Breast epithelium (tissue), 4 donors: ENCODE measurements at regions not wholly inside any gene's neighbourhood (a gene's known extent, or its start where the extent isn't known, plus 50 kb on each side); places are given as distances from the start of the nearest gene placed in this dataset.

Experiments
- DNase-seq, 2 donors: peaks; one replicate each; pipeline ENCODE4 v3.0.0-alpha.2; 2019; ENCODE audit warnings: low spot score in 2 of 2
- H3K27ac ChIP-seq, 2 donors: fragments of 200-600 bp; sonication (generic) in 1 of 2; one replicate each; pipeline ENCODE4 v1.5.1; 2016 to 2019; ENCODE audit warnings: mild to moderate bottlenecking in 1 of 2
- H3K27me3 ChIP-seq, 2 donors: fragments of 200-600 bp; sonication (generic) in 1 of 2; one replicate each; pipeline versions ENCODE4 v1.5.1 to v1.6.0; 2017 to 2019; ENCODE audit warnings: control low read depth in 1 of 2, mild to moderate bottlenecking in 1 of 2
- H3K36me3 ChIP-seq: fragments of 200-600 bp; one replicate; pipeline ENCODE4 v1.5.1; 2019
- H3K4me1 ChIP-seq, 2 donors: fragments of 200-600 bp; sonication (generic); one replicate each; pipeline ENCODE4 v1.5.1; 2016 to 2019; ENCODE audit warnings: control low read depth in 1 of 2
- H3K4me3 ChIP-seq, 3 donors: fragments of 200-600 bp; sonication (generic); 1 replicate in 2 of 3; 2 replicates in 1 of 3; pipeline ENCODE4 v1.5.1; 2016 to 2019; ENCODE audit warnings: mild to moderate bottlenecking in 3 of 3, moderate library complexity in 2 of 3
- H3K9me3 ChIP-seq, 2 donors: fragments of 200-600 bp; sonication (generic) in 1 of 2; one replicate each; pipeline ENCODE4 v1.5.1; 2016 to 2019; ENCODE audit warnings: control low read depth in 1 of 2
- POLR2A ChIP-seq: fragments of 450-650 bp; IDR thresholded peaks from one replicate; pipeline ENCODE4 v1.6.1; 2016; ENCODE audit warnings: antibody characterized with exemption, mild to moderate bottlenecking, moderate library complexity
- POLR2AphosphoS5 ChIP-seq, 3 donors: sonication (generic); formaldehyde crosslinking; IDR thresholded peaks; one replicate each; pipeline ENCODE4 v1.6.1; 2017; ENCODE audit warnings: antibody characterized with exemption in 3 of 3
- intact Hi-C: fragments of 100-400 bp; cut with DNase I; formaldehyde crosslinking; loops from one replicate; pipeline ENCODE4 v1.15.1; 2023; ENCODE audit warnings: low total_unique reads
- TF ChIP-seq, protein P1 (sequence below), 3 donors: fragments of 450-650 bp; IDR thresholded peaks; one replicate each; pipeline ENCODE4 v1.5.1; 2016 to 2017; ENCODE audit warnings: antibody characterized with exemption in 3 of 3, mild to moderate bottlenecking in 3 of 3, moderate library complexity in 3 of 3

DNA sequence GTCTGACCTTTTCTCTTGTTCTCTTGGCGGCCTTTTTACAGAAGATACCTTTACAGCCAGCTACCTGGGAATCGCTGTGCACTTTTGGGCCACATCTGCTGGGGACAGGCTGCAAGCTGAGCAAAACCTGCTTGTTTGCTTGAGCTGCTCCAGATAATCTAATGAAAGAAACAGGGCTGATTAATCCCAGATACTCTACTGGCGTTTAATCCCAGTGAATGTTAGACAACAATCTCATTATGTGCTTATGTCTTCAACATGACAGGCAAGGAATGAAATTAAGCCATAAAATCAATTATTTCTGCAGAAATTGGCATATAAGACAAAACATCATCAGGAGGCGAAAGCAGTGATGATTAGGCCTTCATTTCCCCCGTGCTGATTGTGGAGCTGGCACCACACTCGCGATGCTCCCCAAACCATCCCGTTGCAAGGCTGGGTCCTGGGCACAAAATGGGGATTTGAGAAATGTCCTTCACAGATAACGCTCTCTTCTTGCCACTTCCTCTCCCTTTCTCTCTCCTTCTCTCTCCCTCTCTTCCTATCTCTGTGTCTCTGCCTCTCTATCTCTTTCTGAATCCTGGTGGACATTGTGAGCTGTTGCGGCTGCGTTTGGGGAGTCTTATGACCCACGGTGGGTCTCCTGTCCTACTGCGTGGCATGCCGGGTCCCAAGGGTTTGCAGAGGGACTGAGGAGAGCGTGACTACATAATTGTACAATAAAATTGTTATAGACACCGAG, 1053.8 kb downstream of the TBC1D22A start:
- Histone ChIP-seq H3K4me3 (no peak overlapping the region), H3K4me1 (no peaks in the 10 kb centered on the region), H3K27ac (no peak overlapping the region), H3K36me3 (no peaks in the 10 kb centered on the region), H3K27me3 (peaks cover 0 to 12% of the 10 kb centered on the region in 2 donors), H3K9me3 (no peaks in the 10 kb centered on the region)
- no peak for DNase-seq
- intact Hi-C loops = no loop called here
- no peak for TF ChIP-seq POLR2AphosphoS5 (IDR thresholded peaks at IDR 0.05)
- TF ChIP-seq POLR2A = no peak
- TF ChIP-seq, protein P1, sequence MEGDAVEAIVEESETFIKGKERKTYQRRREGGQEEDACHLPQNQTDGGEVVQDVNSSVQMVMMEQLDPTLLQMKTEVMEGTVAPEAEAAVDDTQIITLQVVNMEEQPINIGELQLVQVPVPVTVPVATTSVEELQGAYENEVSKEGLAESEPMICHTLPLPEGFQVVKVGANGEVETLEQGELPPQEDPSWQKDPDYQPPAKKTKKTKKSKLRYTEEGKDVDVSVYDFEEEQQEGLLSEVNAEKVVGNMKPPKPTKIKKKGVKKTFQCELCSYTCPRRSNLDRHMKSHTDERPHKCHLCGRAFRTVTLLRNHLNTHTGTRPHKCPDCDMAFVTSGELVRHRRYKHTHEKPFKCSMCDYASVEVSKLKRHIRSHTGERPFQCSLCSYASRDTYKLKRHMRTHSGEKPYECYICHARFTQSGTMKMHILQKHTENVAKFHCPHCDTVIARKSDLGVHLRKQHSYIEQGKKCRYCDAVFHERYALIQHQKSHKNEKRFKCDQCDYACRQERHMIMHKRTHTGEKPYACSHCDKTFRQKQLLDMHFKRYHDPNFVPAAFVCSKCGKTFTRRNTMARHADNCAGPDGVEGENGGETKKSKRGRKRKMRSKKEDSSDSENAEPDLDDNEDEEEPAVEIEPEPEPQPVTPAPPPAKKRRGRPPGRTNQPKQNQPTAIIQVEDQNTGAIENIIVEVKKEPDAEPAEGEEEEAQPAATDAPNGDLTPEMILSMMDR (IDR thresholded peaks at IDR 0.05) = no peak

DNA sequence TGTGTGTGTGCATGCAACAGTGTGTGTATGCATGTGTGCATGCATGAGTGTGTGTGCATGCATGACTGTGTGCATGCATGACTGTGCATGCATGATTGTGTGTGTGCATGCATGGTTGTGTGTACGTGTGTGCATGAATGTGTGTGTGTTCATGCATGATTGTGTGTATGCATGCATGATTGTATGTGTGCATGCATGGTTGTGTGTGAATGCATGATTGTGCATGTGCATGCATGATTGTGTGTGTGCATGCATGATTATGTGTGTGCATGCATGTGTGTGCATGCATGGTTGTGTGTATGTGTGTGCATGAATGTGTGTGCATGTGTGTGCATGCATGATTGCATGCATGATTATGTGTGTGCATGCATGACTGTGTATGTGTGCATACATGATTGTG, 1052.0 kb downstream of the TBC1D22A start:
- DNase-seq = no peak
- intact Hi-C loops = no loop called here
- TF ChIP-seq POLR2A = no peak
- TF ChIP-seq POLR2AphosphoS5 (IDR thresholded peaks at IDR 0.05) = no peak
- TF ChIP-seq, protein P1 (IDR thresholded peaks at IDR 0.05) = no peak

DNA sequence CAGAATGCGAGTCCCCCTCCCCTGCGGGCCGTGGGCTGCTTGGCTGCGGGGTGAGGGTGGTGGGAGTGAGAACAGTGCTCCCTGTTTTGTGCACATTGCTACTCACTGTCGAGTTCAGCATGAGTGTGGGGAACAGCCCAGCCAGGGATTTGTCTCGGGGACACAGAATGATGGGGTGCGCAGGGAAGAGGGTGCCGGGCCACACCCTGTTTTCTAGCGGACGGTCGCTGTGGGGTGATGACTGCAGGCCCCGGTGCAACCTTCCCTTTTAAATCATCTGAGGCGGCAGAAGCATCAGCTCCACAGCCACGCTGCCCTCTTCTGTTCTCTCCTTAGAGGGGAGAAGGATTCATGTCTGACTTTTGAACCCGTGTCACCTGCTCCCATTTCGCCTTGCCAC, 1051.2 kb downstream of the TBC1D22A start:
- intact Hi-C loops = no loop called here
- DNase-seq = no peak
- Histone ChIP-seq H3K27me3 (peaks cover 0 to 25% of the 10 kb centered on the region in 2 donors), H3K36me3 (no peaks in the 10 kb centered on the region), H3K9me3 (no peaks in the 10 kb centered on the region), H3K4me1 (no peaks in the 10 kb centered on the region), H3K27ac (no peak overlapping the region), H3K4me3 (no peak overlapping the region)
- TF ChIP-seq POLR2A (no peak), POLR2AphosphoS5 (IDR thresholded peaks at IDR 0.05) (no peak)
- TF ChIP-seq, protein P1 (IDR thresholded peaks at IDR 0.05) = no peak

More for the DNA sequence above, 1052.0 kb downstream of the TBC1D22A start:
- Histone ChIP-seq H3K4me3 (no peak overlapping the region), H3K27me3 (peaks cover 0 to 24% of the 10 kb centered on the region in 2 donors), H3K27ac (no peak overlapping the region), H3K36me3 (no peaks in the 10 kb centered on the region), H3K4me1 (no peaks in the 10 kb centered on the region), H3K9me3 (no peaks in the 10 kb centered on the region)

DNA sequence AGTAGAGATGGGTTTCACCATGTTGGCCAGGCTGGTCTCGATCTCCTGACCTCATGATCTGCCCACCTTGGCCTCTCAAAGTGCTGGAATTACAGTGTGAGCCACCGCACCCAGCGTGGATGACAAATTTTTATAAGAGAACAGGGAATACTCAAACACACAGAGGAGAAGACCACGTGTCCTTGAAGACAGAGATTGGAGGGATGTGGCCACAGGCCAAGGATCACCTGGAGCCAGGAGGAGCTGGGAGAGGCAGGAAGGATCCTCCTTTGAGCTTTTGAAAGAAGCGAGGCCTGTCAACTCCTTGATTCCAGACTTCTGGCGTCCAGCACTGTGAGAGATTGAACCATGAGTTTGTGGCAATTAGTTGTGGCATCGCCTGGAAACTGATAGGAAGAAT, 1049.5 kb downstream of the TBC1D22A start:
- intact Hi-C loops = no loop called here
- TF ChIP-seq, protein P1 (IDR thresholded peaks at IDR 0.05) = no peak
- TF ChIP-seq POLR2A (no peak), POLR2AphosphoS5 (IDR thresholded peaks at IDR 0.05) (no peak)
- Histone ChIP-seq H3K27me3 (peaks cover 0 to 23% of the 10 kb centered on the region in 2 donors), H3K4me1 (no peaks in the 10 kb centered on the region), H3K36me3 (no peaks in the 10 kb centered on the region), H3K4me3 (no peak overlapping the region), H3K27ac (no peak overlapping the region), H3K9me3 (no peaks in the 10 kb centered on the region)
- DNase-seq = no peak

DNA sequence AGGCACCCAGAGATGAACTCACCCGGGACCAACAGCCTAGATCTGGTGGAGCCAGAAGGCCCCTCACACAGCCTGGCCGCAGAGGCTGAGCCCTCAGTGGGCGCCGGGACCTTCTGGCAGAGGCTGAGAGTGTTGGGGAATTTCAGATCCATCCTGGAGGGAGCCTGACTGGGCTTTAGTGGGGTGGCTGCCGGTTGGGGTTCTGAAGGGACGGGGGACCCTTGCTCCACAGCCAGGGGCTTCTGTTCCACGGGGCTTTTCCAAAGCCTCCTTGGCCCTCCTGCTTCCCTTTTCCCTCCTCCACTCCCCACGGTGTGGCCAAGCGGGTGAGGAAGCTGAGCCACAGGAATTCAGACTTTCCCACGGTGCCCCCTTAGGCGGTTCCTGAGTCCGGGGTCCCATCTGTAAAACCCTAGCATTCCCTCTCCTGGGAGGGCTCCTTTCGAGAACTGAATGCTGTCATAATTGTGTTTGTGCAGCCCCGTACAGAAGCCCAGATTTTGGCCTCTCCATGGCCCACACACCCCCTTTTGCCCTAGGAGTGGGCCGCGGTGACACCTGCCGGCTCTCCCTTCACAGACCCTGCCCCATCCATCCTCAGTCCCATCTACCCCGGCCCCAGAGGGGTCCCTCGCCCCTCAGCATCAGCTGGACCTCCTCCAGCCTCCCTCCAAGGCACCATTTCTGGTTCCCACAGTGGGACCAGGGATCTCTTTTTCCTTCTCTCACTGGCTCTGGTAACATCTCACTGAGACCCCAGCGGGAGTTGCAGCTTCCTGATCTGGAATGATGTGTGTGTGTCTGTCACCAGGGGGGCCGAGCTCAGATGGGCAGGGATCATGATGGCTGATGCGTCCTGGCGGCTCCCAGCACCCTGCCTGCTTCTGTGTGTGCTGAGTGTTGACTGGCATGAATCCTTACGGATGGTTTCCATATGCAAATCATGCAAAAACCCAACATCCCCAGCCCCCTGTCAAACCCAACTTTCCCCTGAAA, 1048.4 kb downstream of the TBC1D22A start:
- Histone ChIP-seq H3K27ac (no peak overlapping the region), H3K36me3 (no peaks in the 10 kb centered on the region), H3K4me1 (no peaks in the 10 kb centered on the region), H3K27me3 (peaks cover 0 to 23% of the 10 kb centered on the region in 2 donors), H3K9me3 (no peaks in the 10 kb centered on the region), H3K4me3 (no peak overlapping the region)
- TF ChIP-seq POLR2A = no peak
- TF ChIP-seq, protein P1 (IDR thresholded peaks at IDR 0.05) = no peak
- TF ChIP-seq POLR2AphosphoS5 (IDR thresholded peaks at IDR 0.05) = no peak
- no peak for DNase-seq
- intact Hi-C loops = no loop called here
